ENCODE measurements at regions not wholly inside any gene's neighbourhood (a gene's known extent, or its start where the extent isn't known, plus 50 kb on each side); places are given as distances from the start of the nearest gene placed in this dataset.

- Histone ChIP-seq H3K36me3 (ENCODE audit: control insufficient read depth in 4 of 4, insufficient read depth in 3 of 4, low read depth in 1 of 4, low read length in 3 of 4) (no peaks in the 10 kb centered on the region), H3K9ac (ENCODE audit: low read depth in 1 of 2, low read length in 2 of 2) (no peak overlapping the region), H3K4me1 (ENCODE audit: control insufficient read depth in 4 of 4, insufficient read depth in 4 of 4, low read length in 3 of 4) (no peaks in the 10 kb centered on the region), H3K27me3 (ENCODE audit: control insufficient read depth in 4 of 4, insufficient read depth in 4 of 4, low read length in 3 of 4) (peaks cover 0 to 4% (median 0%) of the 10 kb centered on the region in 4 donors), H3K9me3 (ENCODE audit: control insufficient read depth in 4 of 4, low read length in 3 of 4) (no peaks in the 10 kb centered on the region), H3K4me3 (ENCODE audit: low read depth in 1 of 3, low read length in 3 of 3) (no peak overlapping the region), H3K27ac (ENCODE audit: low read depth in 1 of 2, low read length in 2 of 2) (no peak overlapping the region)
- TF ChIP-seq ZBTB33 (IDR thresholded peaks at IDR 0.05): no peak
- no peak for TF ChIP-seq FOXA1 (IDR thresholded peaks at IDR 0.05)
- TF ChIP-seq CTCF (IDR thresholded peaks at IDR 0.05; ENCODE audit: low read depth, low read length, missing input control): no peak
- no peak for TF ChIP-seq FOXA2 (IDR thresholded peaks at IDR 0.05)
- no peak for TF ChIP-seq RAD21 (IDR thresholded peaks at IDR 0.05)
- no peak for TF ChIP-seq TAF1 (conservative IDR thresholded peaks at IDR 0.05)
- TF ChIP-seq RXRA (IDR thresholded peaks at IDR 0.05): no peak
- TF ChIP-seq YY1 (IDR thresholded peaks at IDR 0.05): no peak
- TF ChIP-seq NR2F2 (IDR thresholded peaks at IDR 0.05): no peak
- no peak for TF ChIP-seq JUND (IDR thresholded peaks at IDR 0.05)
- no peak for TF ChIP-seq GABPA (IDR thresholded peaks at IDR 0.05 in 1 of 2, conservative IDR thresholded peaks at IDR 0.05 in 1 of 2)
- TF ChIP-seq ATF3 (IDR thresholded peaks at IDR 0.05): no peak
- TF ChIP-seq HNF4G (IDR thresholded peaks at IDR 0.05): no peak
- TF ChIP-seq MAX (IDR thresholded peaks at IDR 0.05): no peak
- no peak for TF ChIP-seq EGR1 (IDR thresholded peaks at IDR 0.05; ENCODE audit: low read depth in 2 of 2)
- no peak for TF ChIP-seq REST (IDR thresholded peaks at IDR 0.05)
- no peak for TF ChIP-seq HNF4A (conservative IDR thresholded peaks at IDR 0.05)
- no peak for DNase-seq (ENCODE audit: low spot score)
- 86% methylated on average over 10 of the region's 10 CpGs for WGBS
Measured at GRCh38 chr14:104364830-104365229, 214.7 kb upstream of the C14orf180 start.
